H1 (cell line): ENCODE measurements at regions not wholly inside any gene's neighbourhood (a gene's known extent, or its start where the extent isn't known, plus 50 kb on each side); places are given as distances from the start of the nearest gene placed in this dataset.

Source experiments
- CTCF ChIA-PET: fragments of 300-600 bp; sonication (Branson Sonifier 250); formaldehyde crosslinking; loops from one replicate; lab custom pipeline; 2021; ENCODE audit not compliant: partially characterized antibody; lab: Charles Lee
- POLR2A ChIA-PET: fragments of 300-600 bp; sonication (Branson Sonifier 250); formaldehyde crosslinking; loops from one replicate; lab custom pipeline; 2021; ENCODE audit warnings: inconsistent platforms; ENCODE audit not compliant: partially characterized antibody; lab: Charles Lee
- DNase-seq, 2 experiments: peaks; one replicate each; pipeline versions ENCODE4 v3.0.0 to v3.0.0-alpha.2; 2010 to 2022; ENCODE audit warnings: low spot score in 2 of 2, low read depth in 1 of 2, mixed read lengths in 1 of 2
- FAIRE-seq: peaks from 2 replicates; lab custom pipeline; 2011; peaks lifted over from hg19 to GRCh38; lab: Jason Lieb, UNC
- H2AFZ ChIP-seq: 2 replicates; pipeline ENCODE4 v1.8.1; 2012; ENCODE audit warnings: low read length, inconsistent platforms
- H2AK5ac ChIP-seq: 2 replicates; pipeline ENCODE4 v1.6.1; 2013; ENCODE audit warnings: low read depth, low read length
- H2BK120ac ChIP-seq: replicated peaks from 2 replicates; pipeline ENCODE3; 2013; ENCODE audit warnings: low read depth, low read length, inconsistent platforms
- H2BK12ac ChIP-seq: 2 replicates; pipeline ENCODE4 v1.6.1; 2013; ENCODE audit warnings: low read depth, low read length
- H2BK15ac ChIP-seq: 2 replicates; pipeline ENCODE4 v1.6.1; 2013; ENCODE audit warnings: low read length
- H2BK20ac ChIP-seq: 2 replicates; pipeline ENCODE4 v1.6.1; 2013; ENCODE audit warnings: low read length
- H2BK5ac ChIP-seq: 2 replicates; pipeline ENCODE4 v1.6.1; 2013; ENCODE audit warnings: low read depth, low read length
- H3K14ac ChIP-seq: 2 replicates; pipeline ENCODE4 v1.6.1; 2013; ENCODE audit warnings: inconsistent platforms; ENCODE audit not compliant: insufficient read length
- H3K18ac ChIP-seq: 2 replicates; pipeline ENCODE4 v1.6.1; 2013; ENCODE audit warnings: low read length; ENCODE audit errors: extremely low read depth
- H3K23ac ChIP-seq: 2 replicates; pipeline ENCODE4 v1.6.1; 2013; ENCODE audit warnings: inconsistent platforms; ENCODE audit not compliant: insufficient read length
- H3K23me2 ChIP-seq: 2 replicates; pipeline ENCODE4 v1.6.1; 2013; ENCODE audit warnings: low read depth, low read length
- H3K27ac ChIP-seq: 2 replicates; pipeline ENCODE4 v1.6.1; 2011; ENCODE audit warnings: low read depth, low read length, inconsistent platforms
- H3K27me3 ChIP-seq, 4 experiments: replicated peaks in 1 of 4; 1 replicate in 1 of 4; 2 replicates in 3 of 4; pipeline versions ENCODE4 v1.6.1 to v1.8.1; 2011 to 2013; ENCODE audit warnings: low read length in 3 of 4, mild to moderate bottlenecking in 3 of 4, inconsistent platforms in 2 of 4, mixed read lengths in 2 of 4, moderate library complexity in 1 of 4; ENCODE audit not compliant: control insufficient read depth in 3 of 4, insufficient read depth in 3 of 4; ENCODE audit errors: extremely low read depth in 1 of 4
- H3K36me3 ChIP-seq, 4 experiments: 2 replicates each; pipeline versions ENCODE4 v1.6.1 to v1.8.1; 2011 to 2013; ENCODE audit warnings: mild to moderate bottlenecking in 4 of 4, low read length in 3 of 4, moderate library complexity in 2 of 4, control low read depth in 1 of 4, inconsistent platforms in 1 of 4; ENCODE audit not compliant: insufficient read depth in 4 of 4, control insufficient read depth in 2 of 4
- H3K4ac ChIP-seq: replicated peaks from 2 replicates; pipeline ENCODE3; 2013; ENCODE audit warnings: low read length, low read depth, mixed read lengths, inconsistent platforms; ENCODE audit not compliant: insufficient read length
- H3K4me1 ChIP-seq, 4 experiments: replicated peaks in 1 of 4; 1 replicate in 1 of 4; 2 replicates in 3 of 4; pipeline versions ENCODE4 v1.6.1 to v1.8.1; 2011 to 2013; ENCODE audit warnings: low read length in 3 of 4, inconsistent platforms in 2 of 4, mixed read lengths in 1 of 4; ENCODE audit not compliant: insufficient read depth in 4 of 4, control insufficient read depth in 3 of 4
- H3K4me2 ChIP-seq, 2 experiments: 2 replicates each; pipeline versions ENCODE4 v1.6.1 to v1.8.1; 2011 to 2013; ENCODE audit warnings: low read depth in 2 of 2, low read length in 2 of 2, control low read depth in 1 of 2, inconsistent platforms in 1 of 2, mild to moderate bottlenecking in 1 of 2; ENCODE audit not compliant: insufficient read depth in 1 of 2
- H3K4me3 ChIP-seq, 4 experiments: fragments of 200-600, 300-600 bp in 1 of 4; sonication (generic), shearing (Covaris generic), sonication (Bioruptor Twin) in 1 of 4; 2 replicates each; pipeline versions ENCODE4 v1.5.1 to v1.8.1; 2011 to 2016; ENCODE audit warnings: low read length in 4 of 4, low read depth in 3 of 4, control low read depth in 2 of 4, inconsistent platforms in 2 of 4, mild to moderate bottlenecking in 2 of 4, mixed read lengths in 1 of 4, moderate library complexity in 1 of 4; ENCODE audit not compliant: insufficient read depth in 2 of 4; ENCODE audit errors: extremely low read depth in 1 of 4
- H3K56ac ChIP-seq: replicated peaks from 2 replicates; pipeline ENCODE3; 2013; ENCODE audit warnings: low read depth, mild to moderate bottlenecking, mixed read lengths, low read length, inconsistent platforms; ENCODE audit not compliant: insufficient read length
- H3K79me1 ChIP-seq: 2 replicates; pipeline ENCODE4 v1.6.1; 2013; ENCODE audit warnings: low read depth, low read length, control low read depth
- H3K79me2 ChIP-seq, 2 experiments: 2 replicates each; pipeline versions ENCODE4 v1.6.1 to v1.8.1; 2012 to 2013; ENCODE audit warnings: low read length in 2 of 2, mild to moderate bottlenecking in 2 of 2, inconsistent platforms in 1 of 2; ENCODE audit not compliant: insufficient read depth in 2 of 2, control insufficient read depth in 1 of 2
- H3K9ac ChIP-seq, 4 experiments: replicated peaks in 1 of 4; 1 replicate in 1 of 4; 2 replicates in 3 of 4; pipeline versions ENCODE4 v1.6.1 to v1.8.1; 2011 to 2013; ENCODE audit warnings: low read depth in 3 of 4, low read length in 3 of 4, control low read depth in 2 of 4, mild to moderate bottlenecking in 2 of 4, moderate library complexity in 2 of 4, inconsistent platforms in 1 of 4; ENCODE audit errors: extremely low read depth in 1 of 4
- H3K9me3 ChIP-seq, 2 experiments: 2 replicates each; pipeline versions ENCODE4 v1.6.1 to v1.8.1; 2012 to 2013; ENCODE audit warnings: mild to moderate bottlenecking in 2 of 2, moderate library complexity in 2 of 2, control low read depth in 1 of 2, inconsistent platforms in 1 of 2, low read depth in 1 of 2, low read length in 1 of 2, mixed read lengths in 1 of 2; ENCODE audit not compliant: insufficient read depth in 2 of 2
- H4K20me1 ChIP-seq, 2 experiments: replicated peaks in 1 of 2; 2 replicates each; pipeline versions ENCODE3 to v1.8.1; 2011 to 2013; ENCODE audit warnings: inconsistent platforms in 2 of 2, low read length in 2 of 2, mild to moderate bottlenecking in 1 of 2; ENCODE audit not compliant: insufficient read depth in 2 of 2, control insufficient read depth in 1 of 2
- H4K5ac ChIP-seq: 2 replicates; pipeline ENCODE4 v1.6.1; 2013; ENCODE audit warnings: low read length, low read depth, mixed read lengths, inconsistent platforms; ENCODE audit not compliant: insufficient read length
- H4K8ac ChIP-seq: 2 replicates; pipeline ENCODE4 v1.8.0; 2013; ENCODE audit warnings: mild to moderate bottlenecking, moderate library complexity, low read length, inconsistent platforms; ENCODE audit not compliant: insufficient read depth; ENCODE audit errors: extremely low read depth
- H4K91ac ChIP-seq: replicated peaks from 2 replicates; pipeline ENCODE3; 2013; ENCODE audit warnings: low read length, mixed read lengths, inconsistent platforms; ENCODE audit not compliant: insufficient read length
- CTBP2 ChIP-seq: IDR thresholded peaks from 2 replicates; pipeline ENCODE4 v1.7.0; 2011; ENCODE audit warnings: borderline replicate concordance, mild to moderate bottlenecking, moderate library complexity, mixed read lengths, low read length; ENCODE audit not compliant: insufficient read depth, insufficient read length
- RFX5 ChIP-seq: IDR thresholded peaks from 2 replicates; pipeline ENCODE4 v1.6.1; 2011; ENCODE audit warnings: low read depth, low read length, improper control_type of control experiment, borderline replicate concordance
- WGBS, 2 experiments: shearing (Covaris generic) in 1 of 2; methylation state at CpG; one replicate each; pipeline versions ENCODE4 v1.1.6 to v1.1.7; 2013 to 2015; ENCODE audit warnings: low lambda C conversion rate in 2 of 2, mixed read lengths in 2 of 2, inconsistent platforms in 1 of 2, low coverage in 1 of 2, missing lambda C conversion rate in 1 of 2; ENCODE audit not compliant: insufficient replicate concordance in 2 of 2, insufficient coverage in 1 of 2, insufficient read length in 1 of 2; ENCODE audit errors: extremely low coverage in 1 of 2, missing lambda C conversion rate in 1 of 2; 5-methylcytosine and 5-hydroxymethylcytosine counted together

DNA sequence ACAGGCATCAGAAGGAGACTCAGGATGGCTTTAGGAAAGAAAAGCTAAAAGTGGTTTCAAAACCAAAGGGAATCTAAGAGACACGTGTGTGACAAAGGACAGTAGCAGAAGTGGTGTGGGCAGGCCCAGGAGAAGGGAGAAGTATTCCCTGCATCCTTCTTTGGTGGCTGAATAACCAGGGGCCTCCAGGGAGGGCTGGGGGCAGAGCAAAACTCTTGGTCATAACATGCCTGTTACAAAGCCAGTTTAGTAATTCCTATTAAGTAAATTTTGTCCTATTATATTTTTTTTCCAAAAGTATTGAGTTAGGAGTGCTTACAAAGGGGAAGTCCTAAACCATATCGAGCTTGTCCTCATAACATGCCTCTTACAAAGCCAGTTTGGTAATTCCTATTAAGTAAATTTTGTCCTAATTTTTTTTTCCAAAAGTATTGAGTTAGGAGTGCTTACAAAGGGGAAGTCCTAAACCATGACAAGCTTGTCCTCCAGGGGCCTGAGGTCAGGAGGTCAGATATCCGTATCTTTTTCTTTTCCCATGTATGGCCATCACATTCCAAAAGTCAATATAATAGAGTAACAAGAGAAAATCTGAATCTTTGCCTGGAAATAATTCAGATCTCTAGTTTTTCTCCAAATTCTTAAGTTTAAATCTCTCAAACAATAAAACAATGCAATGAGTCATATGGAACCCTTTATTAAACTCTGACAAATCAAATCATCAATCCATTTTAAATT lies 509.2 kb downstream of the LTN1 start:
- Histone ChIP-seq H2BK5ac (no peak overlapping the region), H2BK12ac (no peak overlapping the region), H3K4me1 (no peaks in the 10 kb centered on the region), H3K14ac (no peak overlapping the region), H4K91ac (no peak overlapping the region), H3K4me2 (no peak overlapping the region), H3K36me3 (no peaks in the 10 kb centered on the region; a peak in 1 of 8 replicates), H4K8ac (no peak overlapping the region), H2BK15ac (no peak overlapping the region), H3K9ac (no peak overlapping the region), H3K27me3 (no peaks in the 10 kb centered on the region; a peak in 1 of 7 replicates), H4K5ac (no peak overlapping the region), H3K4me3 (no peak overlapping the region), H3K79me2 (no peaks in the 10 kb centered on the region), H2BK20ac (no peak overlapping the region), H3K4ac (no peak overlapping the region), H3K27ac (no peak overlapping the region), H3K23me2 (no peaks in the 10 kb centered on the region), H2AK5ac (no peak overlapping the region), H2BK120ac (no peak overlapping the region), H4K20me1 (no peaks in the 10 kb centered on the region), H2AFZ (no peak overlapping the region), H3K23ac (no peak overlapping the region), H3K18ac (no peak overlapping the region), H3K9me3 (peaks cover 0 to 2% of the 10 kb centered on the region in 2 experiments; a peak in 2 of 4 replicates), H3K79me1 (no peaks in the 10 kb centered on the region), H3K56ac (no peak overlapping the region)
- FAIRE-seq (no peak), DNase-seq (no peak)
- CTCF ChIA-PET = no interaction called here
- 93% methylated on average over 3 of the region's 3 CpGs; no CpG with 5 or more reads in 1 of the 2 experiments for WGBS, 2 experiments
- TF ChIP-seq CTBP2 (no peak), RFX5 (no peak)
- POLR2A ChIA-PET = no interaction called here
